Activated CD4-positive, alpha-beta T cell treated with anti-CD3 and anti-CD28 coated beads for 48 hours (primary cell): ENCODE measurements at regions not wholly inside any gene's neighbourhood (a gene's known extent, or its start where the extent isn't known, plus 50 kb on each side); places are given as distances from the start of the nearest gene placed in this dataset.
"Not testable (repeated sequence)": the region's sequence is repeated elsewhere in the genome, so short reads cannot be mapped to it uniquely, and the experiment has no call there.

ENCODE experiments used
- DNase-seq: peaks from one replicate; pipeline ENCODE4 v3.0.0-alpha.2; 2020

DNA sequence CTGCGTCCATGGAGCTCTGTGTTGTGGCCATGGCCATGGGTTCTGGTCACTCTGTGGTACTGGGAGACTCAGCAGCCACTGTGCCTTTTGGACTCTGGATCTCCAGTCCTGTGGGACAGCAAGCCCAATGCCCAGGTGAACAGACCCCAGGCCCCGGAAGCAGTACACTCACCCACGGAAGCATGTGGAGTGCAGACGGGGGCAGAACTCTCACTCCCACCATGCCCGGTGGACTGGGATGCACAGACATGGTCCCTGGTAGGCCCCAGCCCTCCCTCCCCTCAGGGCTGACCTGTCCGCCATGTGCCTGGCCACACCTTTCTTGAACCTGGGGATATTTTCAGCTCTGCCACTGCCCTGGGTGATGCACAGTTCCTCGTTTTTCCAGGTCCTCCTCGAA lies 163.3 kb downstream of the URI1 start:
- no peak for DNase-seq

DNA sequence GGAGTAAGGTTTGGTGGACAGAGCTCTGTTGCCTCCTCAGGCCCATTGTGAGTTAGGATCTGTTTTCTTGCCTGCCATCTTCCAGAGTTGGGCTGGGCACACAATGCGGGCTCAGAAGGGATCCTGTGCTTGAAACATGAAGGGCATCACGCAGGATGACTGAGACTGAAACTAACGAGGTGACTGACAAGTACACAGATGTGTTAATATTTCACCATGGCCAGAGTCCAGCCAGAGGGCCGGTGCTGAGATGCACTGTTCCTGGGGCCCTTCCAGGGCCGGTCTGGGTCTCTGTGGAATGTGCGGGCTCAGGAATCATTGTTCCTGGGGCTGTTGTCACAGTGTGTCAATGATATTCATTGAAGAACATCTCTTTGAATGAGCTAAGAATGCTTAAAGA lies 163.7 kb downstream of the URI1 start:
- DNase-seq = no peak

DNA sequence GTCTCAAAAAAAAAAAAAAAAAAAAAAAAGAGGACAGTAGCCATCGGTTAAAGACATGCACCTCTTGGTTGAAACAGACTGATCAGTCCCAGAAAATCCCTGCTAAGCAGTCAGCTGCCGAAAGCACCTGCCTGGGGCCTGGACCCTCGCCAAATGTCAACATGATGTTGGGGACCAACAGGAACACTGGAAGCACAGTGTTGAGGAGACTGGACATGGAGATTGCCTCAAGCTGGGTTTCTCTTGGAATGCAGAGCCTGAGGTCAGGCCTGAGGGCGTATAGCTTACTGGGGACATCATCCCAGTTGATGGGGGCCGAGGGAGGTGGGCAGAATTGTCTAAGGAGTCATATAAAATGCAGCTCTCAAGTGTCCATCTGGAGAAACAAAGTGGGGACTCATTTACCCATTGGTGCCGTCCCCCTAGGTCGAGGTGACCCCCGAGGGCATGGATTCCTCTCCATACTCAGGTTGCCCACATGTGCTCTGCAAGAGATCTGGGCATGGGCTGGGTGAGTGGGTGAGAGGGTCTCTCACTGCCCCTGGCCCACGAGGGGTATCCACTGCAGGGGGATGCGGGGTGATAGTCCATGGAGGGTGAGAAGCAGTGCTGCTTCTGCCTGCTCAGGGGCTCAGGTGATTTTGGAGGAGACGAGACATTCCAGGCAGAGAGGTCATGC lies 164.5 kb downstream of the URI1 start:
- DNase-seq = no peak

DNA sequence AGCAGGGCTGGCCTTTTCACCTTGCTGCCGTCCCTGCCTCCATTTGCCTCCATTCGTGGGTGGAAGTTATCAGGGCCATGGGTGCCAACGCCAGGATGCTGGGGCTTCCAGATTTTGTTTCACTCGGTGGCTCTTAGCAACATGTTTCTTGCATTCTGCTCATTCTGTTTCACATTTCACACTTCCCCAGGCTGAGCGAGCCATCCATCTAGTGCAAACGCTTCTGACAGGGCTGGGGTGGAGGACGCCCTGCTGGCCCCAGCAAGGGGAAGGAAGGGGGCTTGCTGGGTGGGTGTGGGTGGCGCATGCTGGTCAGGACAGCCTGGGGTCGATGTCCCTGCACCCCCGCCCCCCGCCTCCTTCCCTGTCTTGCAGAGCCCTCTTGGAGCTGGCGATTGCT lies 165.2 kb downstream of the URI1 start:
- no peak for DNase-seq

DNA sequence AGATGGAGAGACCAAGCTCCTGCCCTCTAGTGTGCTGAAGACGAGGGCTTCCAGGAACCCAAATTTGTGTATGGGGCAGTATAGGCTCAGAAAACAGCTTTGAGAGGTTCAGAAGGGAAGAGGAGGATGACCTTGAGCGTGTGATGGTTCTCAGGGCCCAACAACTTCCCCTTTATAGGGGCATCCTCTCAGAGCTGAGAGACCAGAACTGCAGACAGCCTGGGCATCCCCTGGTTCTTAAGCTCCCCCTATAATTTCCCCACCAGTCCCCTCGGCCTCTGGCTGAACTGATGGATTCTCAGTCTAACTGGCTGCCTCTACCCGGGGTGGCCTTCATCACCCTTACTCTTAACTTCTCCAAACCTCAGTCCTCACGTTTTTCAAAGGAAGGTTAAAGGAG lies 167.5 kb downstream of the URI1 start:
- DNase-seq = no peak

DNA sequence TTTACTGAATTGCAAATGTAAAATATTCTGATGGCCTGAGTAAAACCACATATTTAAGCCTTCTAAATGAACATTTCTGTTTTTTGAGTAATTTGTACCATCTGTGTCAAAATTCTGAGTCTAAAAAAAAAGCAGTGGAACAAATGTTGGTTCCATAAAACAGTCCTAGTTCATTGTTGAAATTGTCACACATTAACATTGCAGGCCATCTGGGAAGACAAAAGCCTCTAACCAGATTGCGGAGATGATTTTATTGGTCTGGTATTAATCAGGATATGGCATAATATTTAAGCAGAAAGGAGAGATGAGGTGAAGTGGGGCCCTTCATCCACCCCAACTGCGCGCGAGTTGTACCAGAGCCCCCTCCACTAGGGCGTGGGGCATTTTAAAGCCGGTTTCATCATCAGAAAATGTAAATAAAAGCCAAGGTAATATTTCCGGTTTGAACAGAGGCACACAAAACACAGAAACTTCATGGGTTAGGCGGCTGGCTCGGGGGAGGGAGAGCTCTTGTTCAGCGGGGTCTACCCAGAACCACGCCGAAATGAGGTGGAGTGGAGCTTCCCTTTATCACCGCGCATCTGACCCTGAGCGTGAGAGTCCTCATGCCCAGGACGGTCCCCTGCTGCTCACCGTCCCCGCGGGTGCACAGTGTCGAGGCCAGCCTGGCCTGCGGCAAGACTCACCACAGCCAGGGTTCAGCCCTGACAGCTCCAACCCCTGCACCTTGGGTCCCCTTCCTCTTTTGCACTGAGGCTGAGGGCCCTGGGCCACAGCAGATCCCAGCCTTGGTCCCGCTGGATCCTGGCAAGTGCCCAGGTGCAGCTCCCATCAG lies 169.2 kb downstream of the URI1 start:
- no peak for DNase-seq

DNA sequence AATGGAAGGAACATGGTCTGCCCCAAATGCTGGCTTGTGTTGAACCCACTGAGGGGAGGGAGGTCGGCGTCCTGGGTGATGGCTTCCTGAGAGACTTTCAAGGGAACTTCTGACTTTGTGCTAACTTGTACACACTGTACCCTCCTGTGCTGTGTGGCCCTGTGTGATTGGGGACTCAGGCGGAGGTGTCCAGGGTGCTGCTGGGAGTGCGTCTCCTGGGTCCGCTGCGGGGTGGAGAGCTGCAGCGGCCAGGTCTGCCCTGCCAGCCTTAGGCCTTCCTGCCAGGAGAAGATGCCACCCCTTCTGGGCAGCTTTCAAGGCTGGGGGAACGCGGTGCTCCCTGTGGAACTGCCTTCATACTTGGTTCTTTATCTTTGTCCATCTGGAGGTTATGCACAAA lies 170.1 kb downstream of the URI1 start:
- no peak for DNase-seq

DNA sequence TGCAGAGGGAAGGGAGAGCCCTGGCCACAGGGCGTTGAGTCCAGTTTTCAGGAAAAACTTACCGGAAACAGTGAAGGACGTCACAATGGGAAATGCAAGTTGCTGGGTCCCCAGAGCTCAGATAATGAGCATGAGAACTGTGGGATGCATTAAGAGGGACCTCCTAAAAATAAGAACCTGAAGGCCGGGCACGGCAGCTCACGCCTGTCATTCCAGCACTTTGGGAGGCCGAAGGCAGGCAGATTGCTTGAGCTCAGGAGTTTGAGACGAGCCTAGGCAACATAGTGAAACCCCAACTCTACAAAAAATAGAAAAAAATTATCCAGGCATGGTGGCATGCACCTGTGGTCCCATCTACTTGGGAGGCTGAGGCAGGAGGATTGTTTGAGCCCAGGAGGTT lies 170.6 kb downstream of the URI1 start:
- DNase-seq = no peak

DNA sequence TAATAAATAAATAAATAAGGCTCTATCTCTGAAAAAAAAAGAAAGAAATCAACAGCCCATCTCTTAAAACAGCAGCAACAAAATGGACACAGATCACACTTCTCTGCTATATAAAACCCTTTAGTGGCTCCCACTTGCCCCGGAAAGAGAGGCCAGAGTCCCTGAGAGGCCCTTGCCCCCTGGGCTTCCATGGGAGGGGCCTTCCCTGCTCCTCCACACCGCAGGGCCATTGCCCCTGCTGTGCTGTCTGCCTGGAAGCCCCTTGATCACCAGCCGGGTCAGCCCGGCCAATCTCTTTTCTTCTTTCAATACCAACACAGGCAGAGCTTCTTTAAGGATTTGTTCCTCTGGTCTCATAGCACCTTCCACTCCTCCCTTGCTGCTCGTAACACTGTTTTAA lies 171.1 kb downstream of the URI1 start:
- no peak for DNase-seq

DNA sequence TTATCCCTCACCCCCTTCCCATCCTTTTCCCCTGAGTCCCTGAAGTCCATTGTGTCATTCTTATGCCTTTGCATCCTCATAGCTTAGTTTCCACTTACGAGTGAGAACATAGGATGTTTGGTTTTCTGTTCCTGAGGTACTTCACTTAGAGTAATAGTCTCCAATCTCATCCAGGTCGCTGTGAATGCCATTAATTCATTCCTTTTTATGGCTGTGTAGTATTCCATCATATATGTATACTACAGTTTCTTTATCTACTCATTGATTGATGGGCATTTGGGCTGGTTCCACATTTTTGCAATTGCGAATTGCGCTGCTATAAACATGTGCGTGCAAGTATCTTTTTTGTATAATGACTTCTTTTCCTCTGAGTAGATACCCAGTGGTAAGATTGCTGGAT lies 172.1 kb downstream of the URI1 start:
- DNase-seq = not testable (repeated sequence)

DNA sequence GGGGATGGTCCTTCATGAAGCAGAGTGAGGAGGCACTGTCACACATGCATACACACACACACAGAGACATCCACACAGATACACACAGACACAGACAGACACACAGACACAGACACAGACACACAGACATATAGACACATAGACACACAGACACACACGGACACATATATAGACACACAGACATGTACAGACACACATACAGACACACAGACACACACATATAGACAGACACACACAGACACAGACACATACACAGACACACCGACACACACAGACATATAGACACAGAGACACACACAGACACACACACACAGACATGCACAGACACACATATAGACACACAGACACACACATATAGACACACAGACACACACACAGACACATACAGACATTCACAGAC lies 173.9 kb downstream of the URI1 start:
- no peak for DNase-seq

DNA sequence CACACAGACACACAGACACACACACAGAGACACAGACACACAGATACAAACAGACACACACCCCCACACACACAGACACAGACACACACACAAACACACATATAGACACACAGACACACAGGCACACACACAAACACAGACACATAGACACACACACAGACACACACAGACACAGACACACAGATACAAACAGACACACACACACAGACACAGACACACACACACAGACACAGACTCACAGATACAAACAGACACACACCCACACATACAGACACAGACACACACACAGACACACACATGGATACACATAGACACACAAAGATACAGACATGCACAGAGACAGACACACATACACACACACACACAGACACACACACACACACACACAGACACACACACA lies 174.5 kb downstream of the URI1 start:
- DNase-seq = no peak

DNA sequence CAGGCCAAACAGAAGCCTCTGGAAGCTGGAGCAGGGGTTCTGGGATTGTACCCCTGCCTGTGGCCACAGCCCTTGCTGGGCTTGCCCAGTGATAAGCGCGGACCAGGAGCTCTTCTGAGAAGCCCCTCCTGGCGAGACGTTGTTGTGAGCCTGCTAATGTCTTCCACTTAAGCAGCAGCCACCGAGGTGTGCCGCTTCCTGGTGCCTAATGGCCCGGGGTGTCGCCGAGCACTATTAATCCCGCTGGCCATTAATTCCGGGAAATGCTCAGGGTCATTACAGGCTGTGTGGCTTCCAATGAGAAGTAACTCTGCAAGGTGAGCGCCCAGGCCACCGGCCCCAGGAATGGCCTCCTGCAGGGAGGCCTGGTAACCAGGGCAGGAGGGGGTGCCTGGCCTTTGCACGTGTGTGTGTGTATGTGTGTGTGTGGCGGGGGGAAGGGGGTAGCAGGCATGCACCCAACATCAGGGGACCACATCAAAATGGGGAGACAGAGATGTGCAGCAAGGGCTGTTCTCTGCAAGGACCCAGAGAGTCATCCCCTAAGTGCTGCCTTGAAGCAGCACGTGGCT lies 175.0 kb downstream of the URI1 start:
- DNase-seq = no peak

DNA sequence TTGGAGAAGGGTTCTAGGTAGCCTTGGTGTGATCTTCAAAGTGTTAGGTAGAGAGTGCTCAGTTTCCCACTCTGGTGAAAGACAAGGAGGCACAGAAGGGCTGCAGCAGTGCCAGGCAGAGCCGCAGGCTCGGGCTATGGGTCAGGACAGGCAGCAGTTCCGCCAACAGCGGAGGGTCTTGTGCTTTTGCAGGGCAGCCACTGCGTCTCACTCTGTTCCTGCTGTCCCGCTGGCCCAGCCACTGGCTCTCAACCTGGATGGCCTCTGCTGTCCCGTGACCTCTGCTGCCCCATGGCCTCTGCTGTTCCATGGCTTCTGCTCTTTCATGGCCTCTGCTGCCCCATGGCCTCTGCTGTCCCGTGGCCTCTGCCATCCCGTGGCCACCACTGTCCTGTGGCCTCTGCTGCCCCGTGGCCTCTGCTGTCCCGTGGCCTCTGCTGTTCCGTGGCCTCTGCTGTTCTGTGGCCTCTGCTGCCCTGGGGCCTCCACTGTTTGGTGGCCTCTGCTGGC lies 175.7 kb downstream of the URI1 start:
- DNase-seq = no peak

DNA sequence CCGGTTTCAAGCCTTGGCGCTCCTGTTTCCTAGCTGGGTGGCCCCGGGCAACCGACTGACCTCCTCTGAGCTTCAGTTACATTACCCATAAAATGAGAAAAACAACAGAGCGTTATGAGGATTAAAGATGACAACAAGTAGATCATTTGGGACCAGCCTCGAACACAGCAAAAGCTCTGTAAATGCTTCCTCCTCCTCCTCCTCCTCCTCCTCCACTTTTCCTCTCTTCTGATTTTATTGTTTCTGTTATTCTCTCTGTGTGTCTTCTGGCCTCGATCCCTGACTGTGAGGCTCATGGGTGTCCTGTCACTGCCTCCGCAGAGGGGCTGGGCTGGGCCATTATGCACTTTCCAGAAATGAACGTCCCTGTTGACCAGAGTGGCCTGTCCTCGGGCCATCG lies 176.2 kb downstream of the URI1 start:
- no peak for DNase-seq

DNA sequence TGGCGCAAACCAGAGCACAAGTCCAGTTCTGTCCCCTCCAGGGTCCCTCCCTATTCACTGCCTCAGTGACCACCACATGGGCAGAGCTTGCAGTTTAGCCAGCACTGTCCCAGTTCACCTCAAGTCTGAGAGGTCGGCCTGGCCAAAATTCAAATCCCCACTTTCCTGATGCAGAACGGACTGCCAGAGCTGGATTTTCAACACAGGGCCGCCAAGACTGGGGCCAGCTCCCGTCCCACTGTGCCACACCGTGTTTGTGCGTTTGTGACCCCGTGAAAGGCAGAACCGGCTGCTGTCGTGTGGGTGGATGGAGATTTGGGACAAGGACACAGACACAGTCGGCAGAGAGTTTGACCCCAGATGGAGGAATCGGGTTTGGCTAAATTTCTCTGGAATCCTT lies 176.7 kb downstream of the URI1 start:
- no peak for DNase-seq

DNA sequence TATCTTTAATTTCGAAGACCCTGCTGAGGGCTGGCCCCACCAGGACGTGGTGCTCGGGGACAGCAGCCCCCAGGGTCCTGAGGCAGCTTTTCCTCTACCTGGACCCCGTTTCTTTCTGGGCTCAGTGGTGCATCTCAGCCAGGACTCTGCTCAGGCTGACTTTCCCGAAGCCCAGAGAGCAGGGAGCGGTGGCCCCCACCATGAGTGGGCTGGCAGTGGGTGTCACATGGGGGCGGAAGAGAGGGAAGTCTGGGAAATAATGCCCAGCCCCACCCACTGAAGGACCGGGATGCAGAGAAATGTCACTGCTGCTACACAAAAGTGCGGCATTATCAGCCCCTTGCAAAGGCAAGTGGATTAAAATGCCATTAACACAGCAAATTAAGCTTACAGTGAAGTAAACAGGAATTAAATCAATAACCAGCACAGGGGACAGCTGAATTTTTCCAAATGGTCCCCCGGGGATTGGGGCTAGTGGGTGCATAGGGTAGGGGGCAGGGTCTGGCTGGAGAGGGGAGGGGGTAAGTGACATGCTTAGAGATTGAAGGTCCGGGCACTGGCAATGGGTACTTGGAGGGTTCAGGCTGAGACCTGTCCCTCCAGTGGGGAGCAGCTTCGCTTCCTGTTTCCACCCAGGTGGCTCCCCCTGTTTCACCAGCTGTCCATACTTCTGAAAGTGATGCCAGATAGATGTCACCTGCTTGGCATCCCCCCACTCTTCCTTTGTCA lies 177.3 kb downstream of the URI1 start:
- no peak for DNase-seq

DNA sequence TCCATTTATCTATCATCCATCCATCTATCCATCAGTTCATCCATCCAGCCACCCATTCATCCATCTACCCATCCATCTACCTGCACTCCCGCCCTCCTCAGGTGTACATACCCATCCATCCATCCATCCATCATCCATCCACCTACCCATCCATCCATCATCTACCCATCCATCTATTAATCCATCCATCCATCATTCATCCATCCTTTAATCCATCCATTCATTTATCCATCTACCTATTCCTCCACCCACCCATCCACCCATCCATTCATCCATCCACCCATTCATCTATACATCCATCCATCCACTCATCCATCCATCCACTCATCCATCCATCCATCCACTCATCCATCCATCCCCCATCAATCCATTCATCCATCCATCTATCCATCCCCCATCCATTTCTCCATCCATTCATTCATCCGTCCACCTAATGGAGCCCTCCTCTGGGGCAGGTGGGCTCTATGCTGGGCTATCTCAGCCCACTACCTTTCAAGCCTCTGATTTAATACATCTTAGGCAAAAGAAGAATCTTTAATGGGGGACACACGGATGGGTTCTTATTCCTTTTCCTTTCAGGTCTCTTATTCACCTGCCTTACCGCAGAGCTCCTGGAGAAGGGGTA lies 178.9 kb downstream of the URI1 start:
- no peak for DNase-seq

DNA sequence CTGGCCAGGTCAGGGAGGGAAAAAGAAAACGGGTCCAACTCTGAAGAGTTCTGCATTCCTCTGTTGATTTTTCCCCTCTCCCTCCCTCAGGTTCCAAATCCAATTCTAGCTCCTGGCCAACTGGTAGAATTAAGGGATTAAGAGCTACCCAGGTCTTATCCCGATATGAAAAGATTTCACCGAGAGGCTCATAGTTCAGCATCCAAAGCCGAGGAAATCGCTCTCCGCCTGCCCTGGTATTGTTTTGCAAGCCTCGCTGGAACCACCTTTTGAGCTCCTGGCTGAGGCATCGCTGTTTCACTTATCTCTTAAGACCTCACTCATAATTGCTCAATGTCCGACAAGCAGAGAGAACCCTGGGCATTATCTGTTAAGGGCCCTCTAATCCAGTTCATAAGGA lies 180.4 kb downstream of the URI1 start:
- no peak for DNase-seq

DNA sequence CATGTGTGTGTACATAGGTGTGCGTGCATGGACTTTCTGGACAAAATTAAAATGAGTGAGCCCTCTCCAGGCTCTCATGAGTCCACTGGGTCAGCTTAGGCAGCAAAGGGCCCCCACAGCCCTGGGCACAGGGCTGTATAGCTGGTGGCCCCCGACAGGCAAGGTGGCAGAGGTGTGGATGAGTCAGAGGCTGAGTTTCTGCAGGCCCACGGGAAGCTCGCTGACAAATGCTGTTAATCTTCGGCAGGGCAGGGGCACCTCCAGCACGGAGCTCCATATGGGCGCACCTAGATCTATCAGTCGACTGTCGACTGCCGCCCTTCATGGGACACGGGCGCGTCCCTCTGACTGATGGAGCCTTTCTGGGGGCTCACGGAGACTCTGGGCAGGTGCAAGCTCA lies 181.1 kb downstream of the URI1 start:
- DNase-seq = no peak

DNA sequence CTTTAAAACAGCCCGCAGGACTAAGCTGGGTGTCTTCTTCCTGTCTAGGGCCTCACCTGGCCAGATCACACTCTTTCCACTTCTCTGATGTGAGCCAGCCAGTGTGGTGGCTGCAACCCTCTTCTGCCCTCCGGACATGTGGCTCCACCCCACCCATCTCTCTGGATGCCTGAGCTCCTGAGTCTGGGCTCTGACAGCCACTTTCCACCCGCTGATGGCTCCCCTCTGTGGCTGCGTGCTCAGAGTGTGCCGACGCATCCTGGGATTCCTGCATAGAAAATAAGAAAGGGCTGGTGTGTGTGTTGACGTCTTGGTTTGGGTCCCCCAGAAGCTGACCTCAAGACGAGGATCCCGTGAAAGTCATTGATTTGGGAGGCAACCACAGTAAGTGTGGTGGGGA lies 181.6 kb downstream of the URI1 start:
- DNase-seq = no peak

DNA sequence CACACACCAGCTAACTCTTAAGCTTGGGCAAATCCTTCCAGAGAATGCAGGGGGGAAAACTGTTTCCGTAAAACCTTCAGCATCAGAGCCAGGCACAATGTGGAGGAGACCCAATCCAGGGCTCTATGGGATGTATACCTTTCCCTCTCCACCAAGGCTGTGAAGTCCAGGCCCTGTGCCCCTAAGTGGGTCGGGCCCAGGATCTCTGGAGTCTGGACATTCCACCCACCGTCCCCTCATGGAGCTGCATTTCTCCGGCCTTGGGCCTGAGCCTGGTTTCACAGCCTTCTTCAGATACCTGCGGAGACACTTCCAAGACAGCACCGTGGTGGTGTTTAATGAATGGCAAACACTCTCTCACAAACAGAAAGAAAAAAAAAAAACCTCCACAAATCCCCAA lies 186.2 kb downstream of the URI1 start:
- no peak for DNase-seq
